ENCODE measurements at regions not wholly inside any gene's neighbourhood (a gene's known extent, or its start where the extent isn't known, plus 50 kb on each side); places are given as distances from the start of the nearest gene placed in this dataset.
A peak's percentile ranks its signal among the peaks of the same experiment; 100 is the strongest.

- peak in 1 of 3 donors; percentile 61 for DNase-seq
- H3K4me3 ChIP-seq (replicated peaks in 1 of 3; ENCODE audit: low read depth in 2 of 3, low read length in 3 of 3): no peak overlapping the region
- H3K79me2 ChIP-seq (ENCODE audit: insufficient read depth, low read length): peaks cover 3% of the 10 kb centered on the region
- no peaks in the 10 kb centered on the region for H3K27me3 ChIP-seq (ENCODE audit: control insufficient read depth in 2 of 2, insufficient read depth in 2 of 2, low read length in 2 of 2)
- Mint-ChIP-seq H3K27me3 (ENCODE audit: low read depth in 3 of 3) (no peaks in the 10 kb centered on the region), H3K4me3 (no peak overlapping the region), H3K4me1 (peaks cover 15% of the 10 kb centered on the region), H3K27ac (peak overlapping the region in 1 of 7 donors; percentile 26), H3K9me3 (no peaks in the 10 kb centered on the region), H3K36me3 (peaks cover 48 to 54% of the 10 kb centered on the region in 2 donors)
- WGBS (ENCODE audit: insufficient coverage): 91% methylated on average over 4 of the region's 7 CpGs
- no peak overlapping the region for H2AFZ ChIP-seq (ENCODE audit: insufficient read depth, low read depth, low read length, poor library complexity, severe bottlenecking)
- H3K4me1 ChIP-seq (ENCODE audit: control insufficient read depth in 1 of 2, insufficient read depth in 2 of 2, low read length in 2 of 2): peaks cover 0 to 3% of the 10 kb centered on the region in 2 donors
- H3K27ac ChIP-seq (ENCODE audit: low read depth in 1 of 2, low read length in 2 of 2): no peak overlapping the region
- TF ChIP-seq CTCF (IDR thresholded peaks at IDR 0.05): no peak
- no peaks in the 10 kb centered on the region for H3K9me3 ChIP-seq (replicated peaks in 1 of 2; ENCODE audit: control insufficient read depth in 1 of 2, insufficient read depth in 1 of 2, low read length in 2 of 2)
- intact Hi-C loops (cut with micrococcal nuclease): no loop called here
- H4K20me1 ChIP-seq (ENCODE audit: insufficient read depth, low read length): peaks cover 37% of the 10 kb centered on the region
- no peak overlapping the region for H3K4me2 ChIP-seq (replicated peaks; ENCODE audit: extremely low read depth, low read length, poor library complexity, severe bottlenecking)
- no peak overlapping the region for H3K9ac ChIP-seq (ENCODE audit: insufficient read depth, low read length, poor library complexity, severe bottlenecking)
- peaks cover 7 to 40% of the 10 kb centered on the region in 2 donors for H3K36me3 ChIP-seq (replicated peaks in 1 of 2; ENCODE audit: control insufficient read depth in 1 of 2, insufficient read depth in 2 of 2, low read length in 2 of 2)
Observed at GRCh38 chr7:130893441-130893894, 159.5 kb upstream of the KLF14 start.

DNA sequence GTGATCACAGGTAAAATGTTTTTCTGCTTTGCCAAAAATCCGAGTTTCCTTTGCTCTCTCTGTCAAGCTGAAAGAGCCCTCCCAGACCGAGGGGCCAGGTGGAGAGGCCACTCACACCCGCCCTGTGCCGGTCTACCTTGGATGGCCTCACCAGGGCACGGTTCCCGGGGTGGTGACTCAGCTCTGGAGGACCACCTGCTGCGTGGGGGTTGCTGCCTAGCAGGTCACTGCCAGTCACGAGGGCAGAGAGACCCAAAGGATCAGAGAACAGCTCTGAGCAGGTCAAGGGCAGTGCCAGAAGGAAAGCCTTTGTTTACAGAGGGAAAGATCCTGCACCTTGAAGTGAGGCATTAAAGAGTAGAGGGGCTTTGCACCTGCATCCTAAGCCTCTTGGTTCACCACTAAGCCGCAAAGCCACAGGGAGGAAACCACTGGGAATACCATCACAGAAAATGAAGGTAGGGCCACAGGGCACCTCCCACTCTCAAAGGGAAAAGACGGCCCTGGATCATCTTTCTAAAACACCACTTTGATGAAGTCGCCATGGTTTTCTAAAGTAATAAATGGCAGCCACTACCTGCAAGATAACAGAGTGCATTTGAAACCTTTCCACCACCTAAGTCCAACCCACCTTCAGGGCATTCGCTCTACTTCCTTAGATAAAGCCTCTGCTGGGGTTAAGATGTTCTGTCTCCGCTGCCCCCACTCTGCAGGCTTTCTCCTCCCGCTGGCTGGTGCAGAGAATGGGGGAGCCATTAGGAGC, 160.3 kb upstream of the KLF14 start:
- intact Hi-C loops (cut with micrococcal nuclease): no loop called here
- no peak for TF ChIP-seq CTCF (IDR thresholded peaks at IDR 0.05)
- Histone ChIP-seq H3K9ac (ENCODE audit: insufficient read depth, low read length, poor library complexity, severe bottlenecking) (no peak overlapping the region), H3K4me2 (replicated peaks; ENCODE audit: extremely low read depth, low read length, poor library complexity, severe bottlenecking) (no peak overlapping the region), H3K4me3 (replicated peaks in 1 of 3; ENCODE audit: low read depth in 2 of 3, low read length in 3 of 3) (no peak overlapping the region), H3K9me3 (replicated peaks in 1 of 2; ENCODE audit: control insufficient read depth in 1 of 2, insufficient read depth in 1 of 2, low read length in 2 of 2) (no peaks in the 10 kb centered on the region), H3K79me2 (ENCODE audit: insufficient read depth, low read length) (peaks cover 3% of the 10 kb centered on the region), H4K20me1 (ENCODE audit: insufficient read depth, low read length) (peaks cover 44% of the 10 kb centered on the region), H3K27ac (ENCODE audit: low read depth in 1 of 2, low read length in 2 of 2) (no peak overlapping the region), H3K36me3 (replicated peaks in 1 of 2; ENCODE audit: control insufficient read depth in 1 of 2, insufficient read depth in 2 of 2, low read length in 2 of 2) (peaks cover 6 to 35% of the 10 kb centered on the region in 2 donors), H3K4me1 (ENCODE audit: control insufficient read depth in 1 of 2, insufficient read depth in 2 of 2, low read length in 2 of 2) (peaks cover 6 to 8% of the 10 kb centered on the region in 2 donors), H2AFZ (ENCODE audit: insufficient read depth, low read depth, low read length, poor library complexity, severe bottlenecking) (no peak overlapping the region), H3K27me3 (ENCODE audit: control insufficient read depth in 2 of 2, insufficient read depth in 2 of 2, low read length in 2 of 2) (no peaks in the 10 kb centered on the region)
- no peaks in the 10 kb centered on the region for H3K27me3 Mint-ChIP-seq (ENCODE audit: low read depth in 3 of 3)
- 29% methylated on average over 10 of the region's 14 CpGs for WGBS (ENCODE audit: insufficient coverage)
- DNase-seq: no peak
- peaks cover 24% of the 10 kb centered on the region for H3K4me1 Mint-ChIP-seq
- H3K4me3 Mint-ChIP-seq: no peak overlapping the region
- H3K9me3 Mint-ChIP-seq: no peaks in the 10 kb centered on the region
- peak overlapping the region in 2 of 7 donors; percentile 26 to 44 for H3K27ac Mint-ChIP-seq
- H3K36me3 Mint-ChIP-seq: peaks cover 47 to 58% of the 10 kb centered on the region in 2 donors

Data from CD14-positive monocyte (primary cell).